ENCODE measurements at regions not wholly inside any gene's neighbourhood (a gene's known extent, or its start where the extent isn't known, plus 50 kb on each side); places are given as distances from the start of the nearest gene placed in this dataset.
"Not testable (repeated sequence)": the region's sequence is repeated elsewhere in the genome, so short reads cannot be mapped to it uniquely, and the experiment has no call there.

DNA sequence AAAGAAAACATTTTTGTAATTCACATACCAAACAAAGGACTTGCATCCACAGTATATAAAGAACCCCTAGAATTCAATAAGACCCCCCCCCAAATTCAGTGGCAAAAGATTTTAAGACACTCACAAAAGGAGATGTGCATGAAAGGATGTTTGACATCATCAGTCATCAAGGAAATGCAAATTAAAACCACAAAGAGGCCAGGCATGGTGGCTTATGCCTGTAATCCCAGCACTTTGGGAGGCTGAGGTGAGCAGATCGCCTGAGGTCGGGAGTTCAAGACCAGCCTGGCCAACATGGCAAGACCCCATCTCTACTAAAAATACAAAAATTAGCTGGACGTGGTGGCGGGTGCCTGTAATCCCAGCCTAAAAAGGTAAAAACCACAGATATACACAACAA lies 61.3 kb downstream of the AIPL1 start:
- DNase-seq (ENCODE audit: low read depth in 2 of 2) = not testable (repeated sequence)

DNA sequence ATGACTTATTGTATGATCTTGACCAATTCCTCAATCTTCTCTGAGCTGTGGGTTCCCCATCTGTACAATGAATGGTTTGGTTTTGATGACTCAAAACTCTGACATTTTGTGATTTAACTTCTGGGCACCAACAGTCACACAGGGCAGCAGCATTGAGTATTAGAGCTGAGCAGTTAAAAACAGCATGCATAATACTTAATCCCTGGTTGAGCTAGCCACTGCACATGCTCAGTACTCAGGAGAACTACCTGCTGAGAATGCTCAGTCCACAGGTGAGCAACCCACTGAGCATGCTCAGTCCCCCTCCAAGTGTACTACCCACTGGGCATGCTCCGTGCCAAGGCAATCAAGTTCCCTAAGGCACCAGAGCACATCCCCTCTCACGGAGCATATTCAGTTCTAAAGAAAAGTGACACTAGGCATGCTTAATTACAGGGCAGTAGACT lies 68.7 kb downstream of the AIPL1 start:
- DNase-seq (ENCODE audit: low read depth in 2 of 2) = no peak

DNA sequence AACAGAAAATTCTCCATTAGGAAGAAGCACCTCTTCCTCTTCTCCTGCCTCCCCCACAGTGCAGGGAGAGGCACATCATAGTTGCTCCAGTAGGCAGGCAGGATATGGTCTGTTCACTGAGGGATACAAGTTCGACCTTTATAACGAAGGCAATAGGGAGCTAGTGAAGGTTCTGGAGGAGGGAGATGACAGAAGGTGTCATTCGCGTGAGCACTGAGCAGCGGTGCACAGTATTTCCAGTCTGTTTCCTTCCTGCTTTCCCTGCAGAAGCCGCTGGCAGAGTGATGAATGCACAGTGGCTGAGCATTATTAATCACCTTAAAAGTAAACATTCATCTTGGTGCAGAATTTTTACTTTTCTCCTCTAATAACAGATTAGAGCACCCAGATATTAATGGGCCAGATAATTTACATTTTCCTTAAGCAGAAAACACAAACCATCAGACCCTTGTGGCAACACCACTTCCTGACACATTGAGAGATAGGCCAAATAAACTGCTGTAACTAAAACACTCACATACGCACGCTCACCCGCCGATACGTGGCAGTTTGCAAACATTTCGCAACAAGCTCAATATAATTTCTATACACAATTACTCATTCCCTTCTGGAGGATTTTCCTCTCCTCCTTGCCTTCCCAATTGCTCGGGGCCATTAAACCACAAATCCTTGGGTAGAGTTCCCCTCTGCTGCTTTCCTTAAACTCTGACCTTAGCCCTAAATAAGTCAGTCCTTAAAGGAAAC lies 69.5 kb downstream of the AIPL1 start:
- no peak for DNase-seq (ENCODE audit: low read depth in 2 of 2)

DNA sequence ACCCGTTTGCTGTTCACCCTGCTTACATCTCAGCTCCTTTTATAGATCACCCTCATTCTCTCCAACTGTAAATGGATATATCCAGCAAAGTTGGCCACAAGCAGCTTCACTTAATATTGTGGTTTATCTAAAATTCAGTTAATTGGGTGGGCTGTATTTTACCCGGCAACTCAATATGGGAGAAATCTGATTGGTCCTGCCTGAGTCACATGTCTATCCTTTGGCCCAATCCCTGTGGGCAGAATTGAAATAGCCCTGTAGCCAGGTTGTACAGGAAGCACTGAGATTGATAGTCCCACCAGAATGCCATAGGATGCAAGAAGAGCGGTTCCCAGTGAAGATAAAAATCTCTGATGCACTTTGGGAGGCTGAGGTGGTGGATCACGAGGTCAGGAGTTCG lies 73.2 kb downstream of the AIPL1 start:
- DNase-seq (ENCODE audit: low read depth in 2 of 2) = no peak

DNA sequence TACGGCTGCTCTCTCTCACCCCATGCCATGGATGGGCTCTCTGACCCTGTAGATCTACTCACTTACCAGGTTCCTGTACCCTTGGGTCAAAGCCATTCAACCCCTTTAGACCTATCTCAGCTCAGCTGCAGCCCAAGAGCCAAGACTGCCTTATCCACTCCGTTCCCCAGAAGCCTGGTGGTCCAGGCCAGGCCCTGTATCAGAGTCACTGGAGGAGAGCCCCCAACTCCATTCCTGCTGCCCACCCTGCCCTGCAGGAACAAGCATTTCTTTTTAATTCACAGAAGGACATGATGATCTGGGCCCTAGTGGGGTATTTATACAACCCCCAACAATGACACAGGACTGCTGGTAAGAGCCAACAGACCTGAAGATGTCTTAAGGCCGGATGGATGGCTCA lies 76.8 kb downstream of the AIPL1 start:
- DNase-seq (ENCODE audit: low read depth in 2 of 2) = no peak

DNA sequence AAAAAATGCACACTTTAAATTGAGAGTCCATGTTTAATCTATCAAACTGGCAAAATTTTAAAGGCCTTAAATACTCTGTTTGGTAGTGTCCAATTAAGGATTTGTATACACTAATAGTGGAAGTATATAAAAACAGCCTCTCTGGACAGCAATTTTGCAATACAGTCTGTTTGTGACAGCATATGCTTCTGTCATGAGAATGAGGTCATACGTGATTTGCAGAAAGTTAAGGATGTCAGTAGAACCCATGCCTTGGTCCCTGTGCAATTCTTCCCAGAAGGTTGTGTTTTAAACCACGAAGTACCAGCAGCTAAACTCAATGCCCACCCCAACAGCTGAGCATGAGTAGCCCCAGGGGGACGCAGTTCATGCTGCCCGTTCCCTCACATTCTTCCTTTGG lies 78.4 kb downstream of the AIPL1 start:
- DNase-seq (ENCODE audit: low read depth in 2 of 2) = no peak

DNA sequence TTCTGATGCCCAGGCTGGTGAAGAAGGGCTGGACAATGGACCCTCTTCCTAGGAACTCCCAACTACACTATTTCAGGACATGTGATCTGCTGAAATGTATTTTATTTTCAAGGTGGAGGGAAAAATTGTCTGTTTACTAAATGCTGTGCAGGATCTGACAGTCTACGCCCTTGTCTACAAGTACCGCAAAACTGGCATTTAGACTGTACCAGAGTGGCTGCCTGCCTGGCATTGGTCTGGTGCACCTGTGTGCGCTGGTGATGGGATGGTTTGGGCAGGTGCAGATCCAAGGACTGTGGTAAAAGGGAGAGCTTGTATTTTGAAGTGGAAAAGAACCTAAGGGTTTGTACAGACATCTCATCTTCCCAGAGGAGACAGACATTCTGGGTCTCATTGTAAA lies 79.7 kb downstream of the AIPL1 start:
- no peak for DNase-seq (ENCODE audit: low read depth in 2 of 2)

DNA sequence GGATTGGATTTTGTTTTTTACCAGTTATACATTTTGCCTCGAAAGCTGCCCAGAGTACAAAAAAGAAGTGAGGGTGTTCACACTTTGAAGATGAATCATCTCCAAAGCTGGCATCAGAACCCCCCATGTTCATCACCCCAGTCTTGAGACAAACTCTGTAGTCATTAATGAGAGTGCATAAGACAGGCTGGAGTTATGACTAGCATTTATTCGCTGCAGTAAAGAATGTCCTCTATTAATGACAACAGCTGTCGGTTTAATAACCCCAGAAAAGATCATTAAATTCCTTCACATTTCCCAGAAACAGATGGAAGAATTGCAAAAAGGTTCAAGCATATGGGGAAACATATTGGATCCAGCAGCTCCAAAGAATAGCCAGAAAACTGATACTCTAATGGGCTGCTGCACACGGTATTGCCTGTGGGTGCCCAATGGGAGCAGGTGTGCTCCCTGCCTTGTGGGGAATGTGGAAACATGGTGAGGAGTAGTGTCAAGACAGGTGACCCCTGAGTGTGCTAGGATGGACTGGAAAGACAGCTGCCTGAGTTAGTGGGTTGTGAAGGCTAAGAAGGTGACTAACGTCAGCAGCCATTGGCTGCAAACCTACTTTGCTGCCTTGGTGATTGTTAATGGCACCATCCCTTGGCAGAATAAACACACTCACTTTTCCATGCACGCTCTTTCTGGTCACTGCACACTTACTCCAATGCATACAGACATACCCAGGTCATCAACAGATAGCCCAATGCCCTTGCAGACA lies 81.9 kb downstream of the AIPL1 start:
- no peak for DNase-seq (ENCODE audit: low read depth in 2 of 2)

DNA sequence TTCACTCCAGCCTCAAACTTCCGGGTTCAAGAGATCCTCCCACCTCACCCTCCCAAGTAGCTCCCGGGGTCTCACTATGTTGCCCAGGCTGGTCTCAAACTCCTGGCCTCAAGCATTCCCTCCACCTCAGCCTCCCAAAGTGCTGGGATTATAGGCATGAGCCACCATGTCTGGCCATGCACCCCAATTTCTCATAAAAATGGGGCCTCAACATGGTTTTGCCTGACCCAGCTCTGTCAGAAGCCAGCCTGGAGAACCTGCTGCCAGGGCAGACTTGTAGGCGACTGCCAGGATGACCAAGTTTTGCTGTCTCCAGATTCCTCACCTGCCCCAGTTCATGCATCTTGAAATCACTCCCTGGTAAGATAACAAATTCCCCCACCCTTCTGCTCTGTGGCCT lies 82.9 kb downstream of the AIPL1 start:
- DNase-seq (ENCODE audit: low read depth in 2 of 2) = no peak

DNA sequence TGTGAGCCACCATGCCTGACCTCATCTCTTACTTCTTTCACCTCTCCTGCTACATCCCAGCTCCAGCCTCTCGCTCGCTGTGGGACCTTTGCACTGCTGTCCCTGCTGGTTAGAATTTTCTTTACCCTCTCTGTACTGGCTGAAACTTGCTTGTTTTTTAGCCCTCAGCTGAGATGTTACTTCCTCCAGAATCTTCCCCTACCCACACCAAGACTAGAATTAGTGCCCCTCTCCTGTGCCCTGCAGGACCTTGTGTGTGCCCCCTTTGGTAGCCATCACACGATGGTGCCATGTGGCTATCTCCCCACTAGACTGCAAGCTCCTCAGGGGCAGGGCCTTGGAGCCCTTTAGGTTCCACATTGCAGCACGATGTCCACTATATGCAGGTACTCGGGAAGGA lies 84.1 kb downstream of the AIPL1 start:
- no peak for DNase-seq (ENCODE audit: low read depth in 2 of 2)

DNA sequence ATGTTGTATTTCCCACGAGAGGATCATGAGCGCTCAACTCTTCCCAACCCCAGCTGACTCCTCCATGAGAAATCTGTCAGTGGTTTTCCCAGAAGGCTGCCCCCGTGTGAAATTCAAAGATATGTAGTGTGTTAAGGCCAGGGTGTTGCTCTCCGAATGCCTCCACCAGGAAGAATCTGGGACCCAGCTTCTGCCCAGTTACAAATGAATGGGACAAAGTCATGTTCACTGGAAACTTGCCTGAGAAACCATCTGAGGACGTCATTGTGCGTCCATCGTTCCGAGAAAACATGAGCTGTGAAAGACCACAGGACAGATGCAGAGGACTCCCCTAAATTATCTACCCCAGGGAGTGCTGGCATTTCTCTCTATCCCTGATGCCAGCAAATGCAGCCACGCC lies 86.0 kb downstream of the AIPL1 start:
- DNase-seq (ENCODE audit: low read depth in 2 of 2) = no peak

DNA sequence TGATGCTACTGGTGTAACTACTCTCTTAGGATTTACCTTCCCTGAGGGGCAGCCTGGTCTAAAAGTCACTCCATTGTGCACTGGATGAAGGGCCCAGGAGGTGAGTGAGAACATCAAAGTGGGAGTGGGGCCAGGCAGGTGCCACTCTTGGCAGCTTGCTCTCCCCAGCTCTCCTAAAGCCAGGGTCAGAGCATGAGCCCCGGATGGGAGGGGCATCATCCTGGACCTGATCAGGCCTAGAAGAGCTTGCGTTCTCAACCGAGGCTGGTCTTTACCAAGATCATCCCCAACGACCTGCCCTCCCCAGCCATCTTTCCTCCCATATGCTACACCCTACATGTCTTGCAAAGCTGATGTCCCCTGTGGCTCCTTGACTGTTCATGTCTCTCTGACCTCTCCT lies 87.1 kb downstream of the AIPL1 start:
- no peak for DNase-seq (ENCODE audit: low read depth in 2 of 2)

DNA sequence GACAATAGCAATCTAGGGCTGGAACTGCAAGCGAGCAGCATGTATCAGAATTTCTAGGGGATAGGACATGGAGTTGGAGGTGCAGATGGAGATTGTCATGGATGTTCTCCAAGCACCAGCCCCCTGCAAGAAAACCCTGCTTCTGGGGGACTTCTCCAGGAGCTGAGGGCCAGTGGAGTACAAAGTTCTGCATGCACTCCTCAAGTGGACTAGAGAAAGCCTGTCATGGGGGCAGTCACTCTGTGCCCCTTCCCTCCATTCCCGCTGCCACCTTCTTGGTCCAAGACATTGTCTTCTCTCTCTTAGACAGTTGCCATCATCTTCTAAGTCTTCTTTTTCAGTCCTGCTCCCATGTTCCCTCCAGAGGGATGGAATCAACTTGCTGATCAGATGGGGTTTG lies 87.9 kb downstream of the AIPL1 start:
- no peak for DNase-seq (ENCODE audit: low read depth in 2 of 2)

DNA sequence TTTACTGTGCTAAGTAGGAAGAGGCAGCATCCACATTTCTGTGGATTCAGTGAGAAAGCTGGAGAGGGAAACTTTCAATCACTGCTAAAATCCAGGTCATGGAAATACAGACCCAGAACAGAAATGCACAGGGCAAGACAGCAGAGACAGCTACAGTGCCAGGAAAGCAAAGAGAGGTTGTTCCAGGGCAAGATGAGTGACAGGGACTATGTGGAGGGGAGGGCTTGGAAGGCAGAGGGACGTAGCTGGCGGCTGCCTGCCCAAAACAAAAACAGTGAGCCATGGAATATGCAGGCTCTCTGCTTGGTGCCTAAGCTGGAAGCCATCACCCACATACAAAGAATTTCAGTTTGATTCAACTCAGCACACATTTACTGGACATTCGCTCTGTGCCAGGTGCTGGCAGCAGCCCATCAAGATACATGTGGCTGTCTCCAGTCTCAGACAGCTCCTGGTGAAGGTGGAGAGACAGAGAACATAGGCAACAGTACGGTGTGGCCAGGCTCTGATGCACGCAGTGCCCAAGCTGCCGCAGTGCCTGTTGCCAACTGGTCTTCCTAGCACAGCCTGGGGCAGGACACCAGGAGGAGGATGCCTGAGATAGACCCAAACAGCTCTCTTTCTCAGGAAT lies 88.7 kb downstream of the AIPL1 start:
- DNase-seq (ENCODE audit: low read depth in 2 of 2) = no peak

DNA sequence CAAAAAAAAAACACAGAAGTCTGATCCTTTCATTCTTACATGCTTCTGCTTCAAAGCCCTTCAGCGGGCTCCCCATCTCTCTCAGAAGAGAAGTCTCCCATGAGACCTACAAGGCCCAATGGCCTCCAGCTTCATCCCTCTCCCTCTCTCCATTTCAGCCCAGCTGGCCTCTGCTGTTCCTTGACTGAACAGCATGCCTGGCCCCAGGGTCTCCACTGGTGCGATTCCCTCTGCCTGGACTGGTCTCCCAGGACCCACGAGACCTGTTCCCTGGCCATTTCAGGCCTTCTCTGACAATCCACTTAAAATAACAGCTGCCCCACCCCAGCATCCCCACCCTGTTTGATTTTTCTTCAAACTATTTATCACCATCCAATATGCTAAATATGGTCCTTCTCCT lies 91.2 kb downstream of the AIPL1 start:
- no peak for DNase-seq (ENCODE audit: low read depth in 2 of 2)

DNA sequence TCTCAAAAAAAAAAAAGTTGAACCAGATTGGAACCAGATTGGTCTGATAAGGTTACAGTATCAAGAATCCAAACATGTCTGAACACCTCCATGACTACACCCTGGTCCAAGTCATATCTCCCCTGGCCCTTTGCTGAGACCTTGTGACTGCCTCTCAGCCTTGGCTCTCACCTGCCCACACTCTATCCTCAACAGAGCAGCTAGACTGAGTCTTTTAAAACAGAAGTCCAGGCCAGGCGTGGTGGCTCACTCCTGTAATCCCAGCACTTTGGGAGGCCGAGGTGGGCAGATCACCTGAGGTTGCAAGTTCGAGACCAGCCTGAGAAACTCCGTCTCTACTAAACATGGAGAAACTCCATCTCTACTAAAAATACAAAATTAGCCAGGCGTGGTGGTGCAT lies 91.7 kb downstream of the AIPL1 start:
- no peak for DNase-seq (ENCODE audit: low read depth in 2 of 2)

DNA sequence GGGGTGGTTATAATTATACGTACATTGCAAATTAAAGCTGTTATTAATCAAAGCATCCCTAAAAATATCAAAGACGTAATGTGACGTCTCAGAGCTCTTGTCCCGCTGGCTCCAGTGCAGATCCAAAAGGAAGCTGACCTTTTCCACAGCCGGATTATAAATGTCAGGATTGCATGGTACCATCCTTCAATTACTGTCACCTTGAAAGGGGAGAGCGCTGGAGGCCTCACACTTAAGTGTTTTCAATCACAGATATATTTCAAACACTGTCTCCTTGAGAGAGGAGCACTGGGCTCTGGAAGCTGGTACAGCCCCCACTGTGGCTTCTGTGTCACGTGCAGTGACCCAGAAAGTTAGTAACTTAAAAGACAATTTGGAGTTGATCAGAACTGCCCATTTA lies 94.2 kb downstream of the AIPL1 start:
- DNase-seq (ENCODE audit: low read depth in 2 of 2) = no peak

DNA sequence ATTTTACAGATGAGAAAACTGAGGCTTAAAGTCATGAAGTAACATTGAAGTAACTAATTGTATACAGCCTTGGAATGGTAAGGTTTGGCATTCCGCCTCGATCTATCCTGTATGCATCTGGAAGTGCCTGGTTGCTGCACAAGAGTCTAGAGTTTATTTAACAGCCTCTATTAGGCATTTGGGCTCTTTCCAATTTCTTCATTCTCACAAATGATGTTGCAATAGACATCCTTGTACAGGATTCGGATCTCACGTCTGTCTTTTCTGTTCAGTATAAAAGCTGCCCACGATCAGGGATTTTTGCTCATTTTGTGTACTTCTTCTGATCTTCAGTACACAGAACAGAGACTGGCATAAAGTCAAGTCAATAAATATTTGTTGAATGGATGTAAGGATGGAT lies 100.5 kb downstream of the AIPL1 start:
- no peak for DNase-seq (ENCODE audit: low read depth in 2 of 2)

DNA sequence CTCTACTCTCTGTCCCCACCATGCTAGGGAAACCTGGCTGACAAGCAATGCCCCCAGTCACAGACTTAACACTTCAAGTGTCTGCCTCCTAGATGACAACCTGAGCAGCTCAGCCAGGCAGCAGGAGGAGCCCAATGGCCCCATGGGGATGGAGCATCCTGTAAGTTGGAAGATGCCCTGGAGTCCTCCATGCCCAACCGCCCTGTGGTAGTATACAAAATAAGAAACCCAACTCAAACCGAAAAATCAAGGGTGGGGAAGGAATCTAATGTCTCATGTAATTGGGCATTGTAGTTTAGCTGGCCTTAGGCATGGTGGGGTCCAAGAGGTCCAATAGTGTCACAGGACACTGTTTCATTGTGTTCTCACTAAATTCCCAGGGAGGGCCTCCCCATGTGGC lies 104.0 kb downstream of the AIPL1 start:
- DNase-seq (ENCODE audit: low read depth in 2 of 2) = no peak

DNA sequence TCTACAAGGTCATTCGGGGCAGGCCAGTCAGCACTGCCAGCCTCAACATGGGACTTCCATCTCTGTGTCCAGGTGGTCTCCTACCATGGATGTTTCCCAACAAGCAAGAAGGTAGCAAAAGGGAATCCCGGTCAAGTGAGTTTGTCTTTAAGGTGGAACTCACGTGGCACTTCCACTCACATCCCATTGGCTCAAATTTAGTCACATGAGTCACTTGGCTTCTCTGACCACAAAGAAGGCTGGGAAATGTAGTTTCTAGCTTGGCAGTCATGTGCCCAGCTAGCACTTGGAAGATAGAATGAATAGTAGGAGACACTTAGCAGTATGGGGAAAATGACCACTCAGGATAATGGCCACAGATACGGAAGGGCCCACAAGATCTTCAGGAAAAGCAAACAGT lies 106.6 kb downstream of the AIPL1 start:
- DNase-seq (ENCODE audit: low read depth in 2 of 2) = no peak

DNA sequence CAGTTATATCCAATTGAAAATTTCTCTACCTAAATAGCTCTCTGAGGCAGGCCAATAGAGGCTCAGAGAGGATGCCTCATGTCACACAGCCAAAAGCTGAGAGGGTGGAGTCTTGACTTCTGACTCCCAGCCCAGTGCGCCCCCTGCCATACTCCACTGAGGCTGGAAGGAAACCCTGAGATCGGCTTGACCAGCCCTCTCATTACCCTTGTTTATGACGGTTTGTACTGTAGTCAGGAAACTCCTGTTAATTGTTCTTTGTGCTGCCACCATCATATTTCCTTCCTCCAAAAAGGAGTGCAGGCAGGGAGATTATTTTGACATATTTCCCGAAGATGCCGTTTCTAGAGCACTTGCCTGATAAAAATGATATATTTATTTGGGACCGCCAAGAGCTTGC lies 107.9 kb downstream of the AIPL1 start:
- DNase-seq (ENCODE audit: low read depth in 2 of 2) = no peak

DNA sequence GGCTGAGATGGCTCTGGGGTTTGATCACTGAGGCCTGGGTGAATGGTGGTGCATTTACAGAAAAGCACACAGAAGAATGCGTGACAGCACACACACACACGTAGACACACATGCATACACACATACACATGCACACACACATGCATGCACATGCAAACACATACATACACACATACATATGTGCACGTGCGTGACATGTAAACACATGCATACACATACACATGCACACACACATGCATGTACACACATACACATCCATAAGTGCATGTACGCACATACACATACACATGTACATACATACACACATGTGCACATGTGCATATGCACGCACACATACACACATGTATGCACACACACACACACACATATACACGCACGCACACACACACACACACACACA lies 108.4 kb downstream of the AIPL1 start:
- no peak for DNase-seq (ENCODE audit: low read depth in 2 of 2)

DNA sequence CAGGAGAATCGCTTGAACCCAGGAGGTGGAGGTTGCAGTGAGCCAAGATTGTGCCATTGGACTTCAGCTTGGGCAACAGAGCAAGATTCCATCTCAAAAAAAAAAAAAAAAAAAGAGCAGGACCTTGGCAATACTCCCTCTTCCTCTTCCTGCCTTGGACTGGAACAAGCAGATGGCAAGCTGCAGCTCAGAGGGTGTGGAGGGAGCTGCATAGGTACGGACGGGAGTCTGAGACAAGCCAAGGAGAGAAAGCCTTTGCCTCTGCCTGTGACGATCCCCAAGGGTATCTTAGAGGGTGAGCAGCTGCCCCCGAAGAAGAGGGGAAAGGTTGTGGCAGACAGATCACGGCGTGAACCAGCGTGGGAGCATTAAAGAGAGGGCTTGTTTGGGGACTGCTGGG lies 109.2 kb downstream of the AIPL1 start:
- no peak for DNase-seq (ENCODE audit: low read depth in 2 of 2)
